COR-L47 (cell line): ENCODE measurements at regions not wholly inside any gene's neighbourhood (a gene's known extent, or its start where the extent isn't known, plus 50 kb on each side); places are given as distances from the start of the nearest gene placed in this dataset.

Experiments used
- DNase-seq: peaks from one replicate; lab custom pipeline; 2025; lab: John Stamatoyannopoulos, UW

DNA sequence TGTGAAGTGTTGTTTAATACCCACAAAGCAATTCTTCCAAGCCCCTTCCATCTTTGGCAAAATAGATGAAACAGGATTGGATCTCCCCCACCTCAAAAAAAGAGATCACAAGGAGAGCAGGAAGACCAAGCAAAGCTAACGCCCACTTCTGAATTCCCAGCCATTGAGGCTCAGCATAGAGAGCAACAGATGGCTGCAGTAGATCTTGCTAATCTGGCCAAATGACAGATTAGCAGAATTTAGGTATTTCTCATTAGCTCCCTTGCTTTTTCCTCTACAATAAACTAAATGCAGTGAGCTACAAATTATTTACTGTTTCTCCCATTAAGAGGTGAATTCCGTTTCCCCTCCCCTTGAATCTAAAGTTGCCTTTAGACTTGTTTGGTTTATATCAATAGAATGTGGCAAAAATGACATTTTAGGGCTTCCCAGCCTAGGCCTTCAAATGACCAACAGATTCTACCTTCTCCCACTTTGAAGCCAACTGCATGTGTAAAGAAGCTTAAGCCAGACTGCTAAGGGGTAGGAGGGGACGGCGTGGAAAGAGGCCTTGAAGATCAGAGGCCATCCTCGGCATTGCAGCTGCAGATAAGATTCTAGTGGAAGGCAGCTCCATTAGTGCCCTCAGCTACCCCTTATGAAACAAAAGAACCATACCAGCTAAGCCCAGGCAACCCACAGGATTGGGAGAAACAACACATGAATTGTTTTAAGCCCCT lies 56.8 kb upstream of the CPEB4 start:
- DNase-seq: no peak

DNA sequence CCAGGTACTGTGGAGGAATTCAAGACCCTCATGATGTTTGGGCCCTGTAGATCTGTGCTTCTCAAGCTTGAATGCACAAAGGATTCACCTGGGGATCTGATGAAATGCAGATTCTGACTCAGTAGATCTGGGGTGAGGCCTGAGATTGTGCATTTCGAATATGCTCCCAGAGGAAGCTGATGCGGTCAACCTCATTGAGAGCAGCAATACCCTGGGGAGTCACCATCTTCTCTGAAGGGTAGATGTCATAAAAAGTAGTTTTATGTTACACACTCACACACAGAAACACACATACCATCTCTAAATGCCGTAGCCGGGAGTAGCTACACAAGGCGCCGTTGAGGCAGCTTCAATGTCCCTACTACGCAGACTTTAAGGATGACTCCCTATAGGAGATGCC lies 55.8 kb upstream of the CPEB4 start:
- no peak for DNase-seq

DNA sequence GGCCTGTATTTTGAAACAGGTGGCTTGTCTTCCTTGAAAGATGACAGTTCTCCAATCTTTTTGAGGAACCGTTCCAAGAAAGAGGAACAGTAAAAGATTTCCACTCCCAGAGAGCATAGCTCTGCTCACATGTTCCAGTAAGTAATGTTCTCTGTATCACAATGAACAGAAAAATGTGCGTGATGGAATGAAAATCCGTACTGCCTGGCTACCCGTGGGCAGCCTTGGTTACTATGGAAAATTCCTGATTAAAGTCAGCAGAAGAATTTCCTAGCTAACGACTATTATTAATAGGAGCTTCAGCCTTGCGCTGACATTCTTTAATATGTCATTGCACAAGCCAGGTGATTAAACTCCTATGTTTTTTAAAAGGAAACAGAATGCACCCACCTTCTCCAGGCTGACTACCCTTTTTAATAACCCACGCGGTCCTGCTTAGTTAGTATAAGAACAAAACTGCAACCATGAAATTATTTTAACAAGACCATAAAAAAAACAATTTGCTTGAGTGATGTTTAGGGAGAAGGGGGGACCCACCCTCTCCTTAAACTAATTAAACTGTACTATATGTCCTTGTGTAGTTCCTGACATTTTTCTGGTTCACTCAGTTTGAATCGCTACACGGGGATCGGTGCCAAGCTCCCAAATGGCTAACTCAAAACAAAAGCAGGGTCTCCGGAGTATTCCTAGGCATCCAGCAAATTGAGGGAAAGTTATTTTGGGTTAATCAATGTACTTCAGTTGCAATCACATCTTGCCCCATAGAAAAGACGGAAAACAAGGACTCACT lies 54.8 kb upstream of the CPEB4 start:
- no peak for DNase-seq

DNA sequence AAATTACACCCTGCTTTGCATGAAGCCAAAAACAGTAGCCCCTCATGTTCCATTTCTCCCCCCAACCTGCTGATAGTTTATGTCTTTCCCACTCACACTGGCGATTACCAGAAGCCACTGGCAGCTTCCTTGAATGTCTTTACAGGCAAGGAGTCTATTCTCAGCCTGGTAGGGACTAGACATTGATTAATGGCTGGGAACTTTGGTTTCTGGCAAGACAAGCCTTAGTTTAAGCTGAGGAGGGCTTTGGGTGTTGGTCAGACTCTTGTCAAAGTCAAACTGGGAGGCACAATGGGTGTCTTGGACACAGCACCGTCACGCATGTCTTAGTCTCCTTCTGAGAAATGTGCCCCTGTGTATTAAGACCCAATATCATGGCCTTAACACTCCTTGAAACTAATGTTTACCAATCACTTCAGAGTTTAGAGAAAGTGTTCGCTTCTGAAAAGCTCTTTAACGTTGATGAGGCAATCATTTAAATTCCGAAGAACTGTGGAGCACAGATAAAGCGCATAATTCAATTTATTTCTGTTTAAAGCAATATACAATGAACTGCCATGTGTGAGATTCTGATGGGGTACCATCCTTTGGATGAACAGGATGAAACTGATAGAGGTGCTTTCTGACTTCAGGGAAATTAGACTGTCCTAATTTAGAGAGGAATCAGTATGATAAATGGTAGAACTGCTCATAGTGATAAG lies 53.9 kb upstream of the CPEB4 start:
- DNase-seq: no peak

DNA sequence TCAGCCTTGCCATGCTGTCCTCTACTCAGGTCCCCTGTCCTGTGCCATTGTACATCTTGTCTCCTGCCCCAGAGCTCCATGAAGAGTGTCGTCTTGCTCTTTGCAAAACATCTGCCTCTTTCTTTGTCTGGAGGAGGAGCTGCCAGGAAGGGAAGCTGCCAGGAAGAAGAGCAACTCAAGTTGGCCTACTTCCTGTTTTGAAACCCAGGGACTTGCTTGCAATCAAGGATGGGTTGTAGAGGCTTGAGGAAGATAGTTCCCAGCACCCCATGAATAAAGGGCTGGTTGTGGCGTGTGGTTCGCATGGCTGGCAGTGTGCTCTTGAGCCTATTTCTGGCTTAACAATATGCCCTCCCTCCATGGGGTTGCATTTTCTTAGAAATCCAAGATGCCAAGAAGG lies 53.0 kb upstream of the CPEB4 start:
- DNase-seq: no peak

DNA sequence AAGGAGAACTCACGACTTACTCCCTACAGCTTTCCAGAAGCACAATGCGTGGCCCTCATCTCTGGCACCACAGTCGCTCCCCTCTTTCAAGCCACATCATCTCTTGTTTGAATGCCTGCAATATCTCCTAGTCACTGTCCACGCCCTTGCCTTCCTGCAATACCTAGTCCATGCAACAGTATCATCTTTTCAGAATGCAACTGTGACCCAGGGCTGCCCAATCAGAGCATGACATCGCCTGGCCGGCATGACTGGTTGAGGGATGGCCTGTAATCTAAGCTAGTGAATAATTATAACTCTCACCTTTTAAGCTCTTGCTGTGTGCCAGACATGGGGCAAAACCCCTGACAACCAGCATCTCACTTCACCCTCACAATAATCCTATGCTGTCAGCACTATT lies 52.5 kb upstream of the CPEB4 start:
- no peak for DNase-seq

DNA sequence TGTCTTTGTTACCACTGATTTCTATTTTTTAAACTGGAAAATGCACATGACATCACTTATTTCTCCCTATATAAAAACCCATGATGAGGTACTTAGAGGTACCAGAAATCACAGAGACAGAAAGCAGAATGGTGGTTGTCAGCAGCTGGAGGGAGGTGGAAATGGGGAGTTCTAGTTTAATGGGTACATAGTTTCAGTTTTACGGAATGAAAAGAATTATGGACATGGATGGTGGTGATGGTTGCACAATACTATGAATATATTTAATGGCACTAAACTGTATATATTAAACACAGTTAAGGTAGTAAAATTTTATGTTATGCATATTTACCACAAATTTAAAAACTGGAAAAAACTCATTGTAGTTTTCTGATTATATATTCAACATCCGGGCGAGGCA lies 50.5 kb upstream of the CPEB4 start:
- no peak for DNase-seq
